ENCODE measurements at regions not wholly inside any gene's neighbourhood (a gene's known extent, or its start where the extent isn't known, plus 50 kb on each side); places are given as distances from the start of the nearest gene placed in this dataset.

DNA sequence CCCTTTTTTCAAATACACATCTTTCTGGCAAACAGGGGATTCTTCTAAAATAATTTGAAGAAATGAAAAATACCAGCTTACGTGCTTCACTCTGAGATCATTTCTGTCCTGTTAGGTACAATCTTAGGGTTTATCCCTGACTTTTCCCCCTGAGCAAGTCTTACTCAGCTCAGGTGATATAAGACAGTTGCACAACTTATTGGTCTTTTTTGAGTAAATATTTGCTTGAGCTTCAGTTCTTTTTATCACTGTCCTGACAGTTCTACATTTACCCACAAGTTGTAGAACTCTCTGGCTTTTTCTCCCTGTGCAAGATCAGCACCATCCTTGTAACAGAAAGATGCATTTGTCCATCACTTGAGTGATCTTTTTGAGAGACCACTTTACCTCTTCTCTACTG, 84.9 kb downstream of the MID1IP1 start:
- H2AFZ ChIP-seq (ENCODE audit: low read length), result no peak overlapping the region
- H3F3A ChIP-seq (ENCODE audit: insufficient read depth, low read length), result no peaks in the 10 kb centered on the region
- no peaks in the 10 kb centered on the region for H3K79me2 ChIP-seq (ENCODE audit: insufficient read depth, low read length)
- H4K20me1 ChIP-seq (ENCODE audit: insufficient read depth, low read length), result no peaks in the 10 kb centered on the region
- H3K36me3 ChIP-seq (ENCODE audit: insufficient read depth, low read length), result no peaks in the 10 kb centered on the region
- no peaks in the 10 kb centered on the region for H3K9me3 ChIP-seq (ENCODE audit: low read length)
- peaks cover 27% of the 10 kb centered on the region for H3K4me1 ChIP-seq (ENCODE audit: insufficient read depth, low read length, severe bottlenecking)
- no peak overlapping the region for H3K4me3 ChIP-seq (ENCODE audit: low read depth, low read length, poor library complexity, severe bottlenecking)
- H3K27ac ChIP-seq (ENCODE audit: low read depth, low read length, poor library complexity, severe bottlenecking), result no peak overlapping the region
- TF ChIP-seq CTCF (IDR thresholded peaks at IDR 0.05; ENCODE audit: low read length) (no peak), EZH2 (IDR thresholded peaks at IDR 0.05; ENCODE audit: borderline replicate concordance, low read length) (no peak)
- no peak overlapping the region for H3K9ac ChIP-seq (ENCODE audit: low read length)
- H3K27me3 ChIP-seq (ENCODE audit: insufficient read depth, low read length), result no peaks in the 10 kb centered on the region
- no peak overlapping the region for H3K4me2 ChIP-seq (ENCODE audit: low read length)
- no peaks in the 10 kb centered on the region for H3K9me2 ChIP-seq (ENCODE audit: low read depth, low read length)

DNA sequence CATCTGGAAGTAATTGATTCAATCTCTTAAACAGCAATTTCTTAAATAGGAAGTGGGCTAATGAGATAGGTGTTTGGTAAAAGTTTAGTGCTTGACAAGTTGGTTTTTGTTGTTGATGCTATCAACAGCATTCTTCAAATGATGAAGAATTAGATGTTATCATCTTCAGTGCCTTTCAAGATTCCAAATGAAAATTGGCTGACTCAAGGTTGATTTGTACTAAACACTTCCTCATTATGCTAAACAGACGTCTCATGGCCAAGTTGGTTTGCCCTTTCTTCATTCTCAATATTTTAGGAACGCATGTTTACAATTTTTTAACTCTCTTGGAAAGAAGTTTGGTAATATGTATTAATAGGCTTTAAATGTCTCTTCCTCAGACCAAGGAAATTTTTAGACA, 86.0 kb downstream of the MID1IP1 start:
- peaks cover 27% of the 10 kb centered on the region for H3K4me1 ChIP-seq (ENCODE audit: insufficient read depth, low read length, severe bottlenecking)
- no peaks in the 10 kb centered on the region for H4K20me1 ChIP-seq (ENCODE audit: insufficient read depth, low read length)
- H3K9me2 ChIP-seq (ENCODE audit: low read depth, low read length), result no peaks in the 10 kb centered on the region
- H3K4me2 ChIP-seq (ENCODE audit: low read length), result no peak overlapping the region
- no peaks in the 10 kb centered on the region for H3F3A ChIP-seq (ENCODE audit: insufficient read depth, low read length)
- H3K4me3 ChIP-seq (ENCODE audit: low read depth, low read length, poor library complexity, severe bottlenecking), result no peak overlapping the region
- H3K79me2 ChIP-seq (ENCODE audit: insufficient read depth, low read length), result no peaks in the 10 kb centered on the region
- TF ChIP-seq CTCF (IDR thresholded peaks at IDR 0.05; ENCODE audit: low read length) (no peak), EZH2 (IDR thresholded peaks at IDR 0.05; ENCODE audit: borderline replicate concordance, low read length) (no peak)
- no peaks in the 10 kb centered on the region for H3K27me3 ChIP-seq (ENCODE audit: insufficient read depth, low read length)
- no peaks in the 10 kb centered on the region for H3K36me3 ChIP-seq (ENCODE audit: insufficient read depth, low read length)
- no peak overlapping the region for H3K9ac ChIP-seq (ENCODE audit: low read length)
- no peak overlapping the region for H2AFZ ChIP-seq (ENCODE audit: low read length)
- no peak overlapping the region for H3K27ac ChIP-seq (ENCODE audit: low read depth, low read length, poor library complexity, severe bottlenecking)
- no peaks in the 10 kb centered on the region for H3K9me3 ChIP-seq (ENCODE audit: low read length)

DNA sequence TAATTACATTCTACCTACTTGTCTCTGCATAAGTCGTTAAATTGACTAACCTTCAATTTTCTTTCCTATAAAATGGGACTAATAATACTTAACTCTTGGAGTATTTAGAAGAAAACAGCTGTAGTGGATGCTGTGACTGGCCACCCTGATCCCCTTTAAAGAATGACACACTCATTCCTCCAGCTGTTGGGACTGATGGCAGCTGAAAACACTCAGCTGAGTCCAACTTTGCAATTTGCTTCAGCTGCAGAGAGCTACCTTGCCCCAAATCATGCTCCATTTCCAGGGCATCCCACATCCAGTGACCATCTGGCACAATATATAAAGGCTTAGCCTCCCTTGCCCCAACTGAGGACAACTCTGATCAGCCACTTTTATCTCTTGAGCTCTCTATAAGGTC, 89.1 kb downstream of the MID1IP1 start:
- Histone ChIP-seq H3K79me2 (ENCODE audit: insufficient read depth, low read length) (no peaks in the 10 kb centered on the region), H3F3A (ENCODE audit: insufficient read depth, low read length) (no peaks in the 10 kb centered on the region), H3K4me2 (ENCODE audit: low read length) (no peak overlapping the region), H3K4me1 (ENCODE audit: insufficient read depth, low read length, severe bottlenecking) (peaks cover 32% of the 10 kb centered on the region), H3K4me3 (ENCODE audit: low read depth, low read length, poor library complexity, severe bottlenecking) (no peak overlapping the region), H2AFZ (ENCODE audit: low read length) (no peak overlapping the region), H3K27ac (ENCODE audit: low read depth, low read length, poor library complexity, severe bottlenecking) (no peak overlapping the region), H3K27me3 (ENCODE audit: insufficient read depth, low read length) (no peaks in the 10 kb centered on the region), H4K20me1 (ENCODE audit: insufficient read depth, low read length) (no peaks in the 10 kb centered on the region), H3K36me3 (ENCODE audit: insufficient read depth, low read length) (no peaks in the 10 kb centered on the region), H3K9me3 (ENCODE audit: low read length) (no peaks in the 10 kb centered on the region), H3K9me2 (ENCODE audit: low read depth, low read length) (no peaks in the 10 kb centered on the region), H3K9ac (ENCODE audit: low read length) (no peak overlapping the region)
- TF ChIP-seq EZH2 (IDR thresholded peaks at IDR 0.05; ENCODE audit: borderline replicate concordance, low read length) (no peak), CTCF (IDR thresholded peaks at IDR 0.05; ENCODE audit: low read length) (no peak)
